MM.1S (cell line): ENCODE measurements at regions not wholly inside any gene's neighbourhood (a gene's known extent, or its start where the extent isn't known, plus 50 kb on each side); places are given as distances from the start of the nearest gene placed in this dataset.

Experiments used
- CTCF ChIP-seq: fragments of 300-600 bp; sonication (generic); IDR thresholded peaks from 2 replicates; pipeline ENCODE4 v1.5.1; 2016; ENCODE audit warnings: antibody characterized with exemption, low read length, mixed read lengths
- EZH2 ChIP-seq: fragments of 300-600 bp; sonication (generic); optimal IDR thresholded peaks from 2 replicates; pipeline ENCODE3; 2017; ENCODE audit warnings: low read depth, mild to moderate bottlenecking, antibody characterized with exemption, low read length, mixed read lengths
- EZH2phosphoT487 ChIP-seq: fragments of 300-600 bp; sonication (generic); IDR thresholded peaks from 2 replicates; pipeline ENCODE4 v1.6.1; 2018; ENCODE audit warnings: antibody characterized with exemption, low read length

- no peak for TF ChIP-seq CTCF
- TF ChIP-seq EZH2 = no peak
- no peak for TF ChIP-seq EZH2phosphoT487
Observed at GRCh38 chr20:40960521-40960956, 68.1 kb upstream of the TOP1 start.
